ENCODE measurements at regions not wholly inside any gene's neighbourhood (a gene's known extent, or its start where the extent isn't known, plus 50 kb on each side); places are given as distances from the start of the nearest gene placed in this dataset.

- no peak for DNase-seq (ENCODE audit: low spot score)
- TF ChIP-seq CTCF (IDR thresholded peaks at IDR 0.05; ENCODE audit: poor library complexity) = no peak
- no peak for TF ChIP-seq EZH2 (IDR thresholded peaks at IDR 0.05; ENCODE audit: borderline replicate concordance)
- no peak for TF ChIP-seq EZH2phosphoT487 (IDR thresholded peaks at IDR 0.05; ENCODE audit: low read depth, severe bottlenecking, unreplicated experiment)
- Histone ChIP-seq H3K4me2 (no peak overlapping the region), H3K9me3 (ENCODE audit: low read depth) (no peaks in the 10 kb centered on the region), H3K4me1 (ENCODE audit: insufficient read depth) (no peaks in the 10 kb centered on the region), H3K79me2 (no peaks in the 10 kb centered on the region), H3K9me2 (replicated peaks; ENCODE audit: insufficient read depth) (no peaks in the 10 kb centered on the region), H3K36me3 (replicated peaks; ENCODE audit: insufficient read depth, low read depth) (no peaks in the 10 kb centered on the region), H3K27me3 (no peaks in the 10 kb centered on the region), H3K4me3 (no peak overlapping the region), H3K27ac (no peak overlapping the region), H4K20me1 (ENCODE audit: insufficient read depth, poor library complexity, severe bottlenecking) (no peaks in the 10 kb centered on the region), H2AFZ (no peak overlapping the region)
- 68% methylated on average over 1 of the region's 1 CpG for WGBS (ENCODE audit: low lambda C conversion rate, missing lambda C conversion rate)
Observed at GRCh38 chr2:225837328-225837727, 437.8 kb downstream of the NYAP2 start.

GRCh38 chr2:225824748-225825449, 425.4 kb downstream of the NYAP2 start:
- 86% methylated on average over 11 of the region's 11 CpGs for WGBS (ENCODE audit: low lambda C conversion rate, missing lambda C conversion rate)
- no peak overlapping the region for H2AFZ ChIP-seq
- H3K4me2 ChIP-seq = no peak overlapping the region
- H4K20me1 ChIP-seq (ENCODE audit: insufficient read depth, poor library complexity, severe bottlenecking) = no peaks in the 10 kb centered on the region
- H3K4me1 ChIP-seq (ENCODE audit: insufficient read depth) = no peaks in the 10 kb centered on the region
- TF ChIP-seq CTCF (IDR thresholded peaks at IDR 0.05; ENCODE audit: poor library complexity) = no peak
- TF ChIP-seq EZH2phosphoT487 (IDR thresholded peaks at IDR 0.05; ENCODE audit: low read depth, severe bottlenecking, unreplicated experiment) = no peak
- no peak for TF ChIP-seq EZH2 (IDR thresholded peaks at IDR 0.05; ENCODE audit: borderline replicate concordance)
- H3K9me2 ChIP-seq (replicated peaks; ENCODE audit: insufficient read depth) = no peaks in the 10 kb centered on the region
- H3K36me3 ChIP-seq (replicated peaks; ENCODE audit: insufficient read depth, low read depth) = no peaks in the 10 kb centered on the region
- H3K4me3 ChIP-seq = no peak overlapping the region
- H3K27me3 ChIP-seq = no peaks in the 10 kb centered on the region
- no peak for DNase-seq (ENCODE audit: low spot score)
- H3K27ac ChIP-seq = no peak overlapping the region
- H3K79me2 ChIP-seq = no peaks in the 10 kb centered on the region
- no peaks in the 10 kb centered on the region for H3K9me3 ChIP-seq (ENCODE audit: low read depth)

- no peaks in the 10 kb centered on the region for H3K4me1 ChIP-seq (ENCODE audit: insufficient read depth)
- H3K4me2 ChIP-seq = no peak overlapping the region
- H3K27me3 ChIP-seq = no peaks in the 10 kb centered on the region
- H3K4me3 ChIP-seq = no peak overlapping the region
- no peaks in the 10 kb centered on the region for H3K9me3 ChIP-seq (ENCODE audit: low read depth)
- H3K79me2 ChIP-seq = no peaks in the 10 kb centered on the region
- no peak for DNase-seq (ENCODE audit: low spot score)
- 85% methylated on average over 2 of the region's 2 CpGs for WGBS (ENCODE audit: low lambda C conversion rate, missing lambda C conversion rate)
- no peaks in the 10 kb centered on the region for H3K9me2 ChIP-seq (replicated peaks; ENCODE audit: insufficient read depth)
- TF ChIP-seq EZH2 (IDR thresholded peaks at IDR 0.05; ENCODE audit: borderline replicate concordance) = no peak
- no peak for TF ChIP-seq CTCF (IDR thresholded peaks at IDR 0.05; ENCODE audit: poor library complexity)
- no peak for TF ChIP-seq EZH2phosphoT487 (IDR thresholded peaks at IDR 0.05; ENCODE audit: low read depth, severe bottlenecking, unreplicated experiment)
- H4K20me1 ChIP-seq (ENCODE audit: insufficient read depth, poor library complexity, severe bottlenecking) = no peaks in the 10 kb centered on the region
- no peaks in the 10 kb centered on the region for H3K36me3 ChIP-seq (replicated peaks; ENCODE audit: insufficient read depth, low read depth)
- no peak overlapping the region for H3K27ac ChIP-seq
- H2AFZ ChIP-seq = no peak overlapping the region
Observed at GRCh38 chr2:225821351-225821750, 421.8 kb downstream of the NYAP2 start.

Data from hepatocyte (in vitro differentiated cells).